Cardiac fibroblast (primary cell): ENCODE measurements at regions not wholly inside any gene's neighbourhood (a gene's known extent, or its start where the extent isn't known, plus 50 kb on each side); places are given as distances from the start of the nearest gene placed in this dataset.

ENCODE experiments used
- DNase-seq, 2 donors: peaks; one replicate each; pipeline versions ENCODE4 v3.0.0 to v3.0.0-alpha.2; 2010; ENCODE audit warnings: low read depth in 2 of 2
- H3K4me3 ChIP-seq, 2 donors: replicated peaks in 1 of 2; 1 replicate in 1 of 2; 2 replicates in 1 of 2; pipeline ENCODE4 v1.5.1; 2011; ENCODE audit warnings: low read depth in 2 of 2, low read length in 2 of 2, mild to moderate bottlenecking in 2 of 2, moderate library complexity in 1 of 2
- CTCF ChIP-seq: IDR thresholded peaks from one replicate; pipeline ENCODE4 v1.5.1; 2011; ENCODE audit warnings: low read depth, mild to moderate bottlenecking, low read length, inconsistent platforms

GRCh38 chr2:150931451-150931850, 330.2 kb downstream of the RBM43 start:
- no peak for DNase-seq
- no peak overlapping the region for H3K4me3 ChIP-seq
- no peak for TF ChIP-seq CTCF

- no peak for TF ChIP-seq CTCF
- DNase-seq = no peak
Measured at GRCh38 chr2:150925611-150926010, 336.1 kb downstream of the RBM43 start.

GRCh38 chr2:150924878-150925277, 336.8 kb downstream of the RBM43 start:
- no peak for DNase-seq
- no peak for TF ChIP-seq CTCF

More at GRCh38 chr2:150925611-150926010, 336.1 kb downstream of the RBM43 start:
- H3K4me3 ChIP-seq = no peak overlapping the region

GRCh38 chr2:150919901-150920300, 341.8 kb downstream of the RBM43 start:
- no peak for TF ChIP-seq CTCF
- no peak for DNase-seq
- no peak overlapping the region for H3K4me3 ChIP-seq

More at GRCh38 chr2:150924878-150925277, 336.8 kb downstream of the RBM43 start:
- H3K4me3 ChIP-seq = no peak overlapping the region

- no peak for TF ChIP-seq CTCF
- no peak overlapping the region for H3K4me3 ChIP-seq
- no peak for DNase-seq
Measured at GRCh38 chr2:150917961-150918713, 343.5 kb downstream of the RBM43 start.

- H3K4me3 ChIP-seq = no peak overlapping the region
- no peak for TF ChIP-seq CTCF
- peak in 1 of 2 donors; percentile 74 for DNase-seq
Measured at GRCh38 chr2:150916467-150917396, 344.9 kb downstream of the RBM43 start.
